OCI-LY1 (cell line): ENCODE measurements at regions not wholly inside any gene's neighbourhood (a gene's known extent, or its start where the extent isn't known, plus 50 kb on each side); places are given as distances from the start of the nearest gene placed in this dataset.

Experiments used
- CTCF ChIP-seq: fragments of 200-600 bp; sonication (generic), shearing (Covaris generic); IDR thresholded peaks from 2 replicates; pipeline ENCODE4 v1.5.1; 2017; ENCODE audit warnings: mild to moderate bottlenecking, antibody characterized with exemption, low read length, moderate library complexity, mixed read lengths
- EZH2 ChIP-seq: fragments of 200-600 bp; sonication (generic), shearing (Covaris generic); IDR thresholded peaks from 2 replicates; pipeline ENCODE4 v1.8.0; 2017; ENCODE audit warnings: borderline replicate concordance, mixed run types, mild to moderate bottlenecking, antibody characterized with exemption, low read length, moderate library complexity, mixed read lengths

- no peak for TF ChIP-seq CTCF
- TF ChIP-seq EZH2: no peak
Measured at GRCh38 chr12:25682421-25682820, 129.3 kb upstream of the LMNTD1 start.
